Adrenal gland (tissue), 9 donors: ENCODE measurements at regions not wholly inside any gene's neighbourhood (a gene's known extent, or its start where the extent isn't known, plus 50 kb on each side); places are given as distances from the start of the nearest gene placed in this dataset.

ENCODE experiments used
- DNase-seq, 7 donors: peaks; one replicate each; pipeline ENCODE4 v3.0.0-alpha.2; 2019 to 2020
- H3K27ac ChIP-seq, 5 donors: fragments of 200-600 bp; sonication (generic) in 4 of 5; 1 replicate in 3 of 5; 2 replicates in 2 of 5; pipeline versions ENCODE4 v1.5.1 to v1.8.0; 2016 to 2020; ENCODE audit warnings: mild to moderate bottlenecking in 1 of 5
- H3K27me3 ChIP-seq: fragments of 200-600 bp; 2 replicates; pipeline ENCODE4 v1.8.0; 2021
- H3K36me3 ChIP-seq, 2 donors: fragments of 200-600 bp; replicated peaks in 1 of 2; 1 replicate in 1 of 2; 2 replicates in 1 of 2; pipeline versions ENCODE4 v1.5.1 to v1.8.0; 2018 to 2022
- H3K4me1 ChIP-seq, 2 donors: fragments of 200-600 bp; replicated peaks in 1 of 2; 1 replicate in 1 of 2; 2 replicates in 1 of 2; pipeline versions ENCODE4 v1.5.1 to v1.8.0; 2018 to 2021
- H3K4me3 ChIP-seq, 4 donors: fragments of 200-600 bp; sonication (generic) in 3 of 4; one replicate each; pipeline ENCODE4 v1.5.1; 2016 to 2018
- H3K9me3 ChIP-seq, 3 donors: fragments of 200-600 bp; sonication (generic) in 1 of 3; replicated peaks in 1 of 3; 1 replicate in 2 of 3; 2 replicates in 1 of 3; pipeline versions ENCODE4 v1.5.1 to v1.8.0; 2016 to 2021
- POLR2A ChIP-seq, 2 donors: fragments of 450-650 bp; IDR thresholded peaks; one replicate each; pipeline ENCODE4 v1.6.1; 2017; ENCODE audit warnings: antibody characterized with exemption in 2 of 2, mild to moderate bottlenecking in 2 of 2, moderate library complexity in 1 of 2
- WGBS, 4 donors: extraction: QIAGEN DNeasy Blood & Tissue Kit in 2 of 4; methylation state at CpG; one replicate each; pipeline versions ENCODE4 v1.1.5 to v1.1.7; 2013 to 2017; 5-methylcytosine and 5-hydroxymethylcytosine counted together
- intact Hi-C, 2 donors: fragments of 100-400 bp; cut with DNase I; formaldehyde crosslinking; loops; one replicate each; pipeline versions ENCODE4 v1.14.1 to v1.15.0; 2022 to 2023
- TF ChIP-seq, protein P1 (sequence below), 6 experiments: fragments of 450-650 bp in 4 of 6; fragments of 200-600 bp in 2 of 6; sonication (generic) in 1 of 6; IDR thresholded peaks; 1 replicate in 5 of 6; 2 replicates in 1 of 6; pipeline versions ENCODE4 v1.5.1 to v1.8.0; 2016 to 2021; ENCODE audit warnings: antibody characterized with exemption in 6 of 6, mild to moderate bottlenecking in 2 of 6, moderate library complexity in 1 of 6
- donor health status: healthy with polysubstance abuse.
- donor health status: Bipolar disorder and iron deficiency.
- donor health status: DM: yes; HTN: yes; CAD: no.
- donor health status: DM: no; HTN: no; CAD: no.
- donor health status: DM: no; HTN: no; CAD: no.

- no peak for TF ChIP-seq POLR2A (IDR thresholded peaks at IDR 0.05)
- TF ChIP-seq, protein P1, sequence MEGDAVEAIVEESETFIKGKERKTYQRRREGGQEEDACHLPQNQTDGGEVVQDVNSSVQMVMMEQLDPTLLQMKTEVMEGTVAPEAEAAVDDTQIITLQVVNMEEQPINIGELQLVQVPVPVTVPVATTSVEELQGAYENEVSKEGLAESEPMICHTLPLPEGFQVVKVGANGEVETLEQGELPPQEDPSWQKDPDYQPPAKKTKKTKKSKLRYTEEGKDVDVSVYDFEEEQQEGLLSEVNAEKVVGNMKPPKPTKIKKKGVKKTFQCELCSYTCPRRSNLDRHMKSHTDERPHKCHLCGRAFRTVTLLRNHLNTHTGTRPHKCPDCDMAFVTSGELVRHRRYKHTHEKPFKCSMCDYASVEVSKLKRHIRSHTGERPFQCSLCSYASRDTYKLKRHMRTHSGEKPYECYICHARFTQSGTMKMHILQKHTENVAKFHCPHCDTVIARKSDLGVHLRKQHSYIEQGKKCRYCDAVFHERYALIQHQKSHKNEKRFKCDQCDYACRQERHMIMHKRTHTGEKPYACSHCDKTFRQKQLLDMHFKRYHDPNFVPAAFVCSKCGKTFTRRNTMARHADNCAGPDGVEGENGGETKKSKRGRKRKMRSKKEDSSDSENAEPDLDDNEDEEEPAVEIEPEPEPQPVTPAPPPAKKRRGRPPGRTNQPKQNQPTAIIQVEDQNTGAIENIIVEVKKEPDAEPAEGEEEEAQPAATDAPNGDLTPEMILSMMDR (IDR thresholded peaks at IDR 0.05) = no peak
- intact Hi-C loops = no loop called here
These were observed 50.2 kb upstream of the WSCD1 start for GRCh38 chr17:6019959-6020358.

GRCh38 chr17:6020376-6021010 lies 49.7 kb upstream of the WSCD1 start:
- Histone ChIP-seq H3K36me3 (no peaks in the 10 kb centered on the region), H3K4me1 (no peaks in the 10 kb centered on the region), H3K27me3 (peaks cover 9% of the 10 kb centered on the region), H3K9me3 (no peaks in the 10 kb centered on the region), H3K27ac (no peak overlapping the region), H3K4me3 (no peak overlapping the region)
- no peak for DNase-seq
- TF ChIP-seq, protein P1 (IDR thresholded peaks at IDR 0.05) = no peak
- TF ChIP-seq POLR2A (IDR thresholded peaks at IDR 0.05) = no peak
- 47 to 61% (median 56%) methylated on average over 3 of the region's 3 CpGs for WGBS, 4 donors
- intact Hi-C loops = no loop called here

More at GRCh38 chr17:6019959-6020358, 50.2 kb upstream of the WSCD1 start:
- Histone ChIP-seq H3K4me3 (no peak overlapping the region), H3K27ac (no peak overlapping the region), H3K36me3 (no peaks in the 10 kb centered on the region), H3K4me1 (no peaks in the 10 kb centered on the region), H3K9me3 (no peaks in the 10 kb centered on the region), H3K27me3 (peaks cover 9% of the 10 kb centered on the region)
- 69 to 76% (median 72%) methylated on average over 6 of the region's 6 CpGs for WGBS, 4 donors
- no peak for DNase-seq
